GM23338 (cell line): ENCODE measurements at regions not wholly inside any gene's neighbourhood (a gene's known extent, or its start where the extent isn't known, plus 50 kb on each side); places are given as distances from the start of the nearest gene placed in this dataset.

Source experiments
- ATAC-seq: fragments of 200-7000 bp; cut with Tn5 transposase; 3 replicates; pipeline ENCODE4 v1.9.1; 2020
- DNase-seq: peaks from one replicate; pipeline ENCODE4 v3.0.0-alpha.2; 2015; ENCODE audit warnings: low spot score
- H2AFZ ChIP-seq: fragments of 200-600 bp; sonication (generic); 2 replicates; pipeline ENCODE4 v1.8.0; 2016; ENCODE audit warnings: antibody characterized with exemption, mild to moderate bottlenecking, moderate library complexity
- H3F3A ChIP-seq: fragments of 200-600 bp; sonication (generic); replicated peaks from 2 replicates; pipeline ENCODE4 v1.8.0; 2017; ENCODE audit warnings: antibody characterized with exemption, mixed run types, low read depth
- H3K27ac ChIP-seq: fragments of 200-600 bp; sonication (generic); 2 replicates; pipeline ENCODE4 v1.6.1; 2016; ENCODE audit warnings: low read depth
- H3K27me3 ChIP-seq: fragments of 200-600 bp; sonication (generic); 2 replicates; pipeline ENCODE4 v1.8.0; 2016; ENCODE audit warnings: mild to moderate bottlenecking, mixed run types, moderate library complexity; ENCODE audit not compliant: insufficient read depth
- H3K36me3 ChIP-seq: fragments of 200-600 bp; sonication (generic); 2 replicates; pipeline ENCODE4 v1.8.0; 2016; ENCODE audit warnings: mild to moderate bottlenecking; ENCODE audit not compliant: insufficient read depth
- H3K4me1 ChIP-seq: fragments of 200-600 bp; sonication (generic); 2 replicates; pipeline ENCODE4 v1.8.0; 2016; ENCODE audit warnings: mild to moderate bottlenecking, moderate library complexity; ENCODE audit not compliant: insufficient read depth
- H3K4me2 ChIP-seq: fragments of 200-600 bp; sonication (generic); 2 replicates; pipeline ENCODE4 v1.7.1; 2017; ENCODE audit warnings: mixed run types
- H3K4me3 ChIP-seq: fragments of 200-600 bp; sonication (generic); 2 replicates; pipeline ENCODE4 v1.6.1; 2016; ENCODE audit warnings: mixed run types
- H3K79me2 ChIP-seq: fragments of 200-600 bp; sonication (generic); replicated peaks from 2 replicates; pipeline ENCODE4 v1.8.0; 2017; ENCODE audit warnings: mild to moderate bottlenecking; ENCODE audit not compliant: insufficient read depth
- H3K9me2 ChIP-seq: fragments of 200-600 bp; sonication (generic); 2 replicates; pipeline ENCODE4 v1.8.0; 2017; ENCODE audit not compliant: insufficient read depth
- H4K20me1 ChIP-seq: fragments of 200-600 bp; sonication (generic); replicated peaks from 2 replicates; pipeline ENCODE4 v1.8.0; 2017; ENCODE audit warnings: mild to moderate bottlenecking; ENCODE audit not compliant: insufficient read depth
- H3K27ac Mint-ChIP-seq: 2 replicates; pipeline ENCODE4 v1.8.0; 2020; ENCODE audit warnings: inconsistent platforms, mild to moderate bottlenecking, moderate library complexity, mixed read lengths
- H3K27me3 Mint-ChIP-seq: 3 replicates; pipeline ENCODE4 v1.8.0; 2022; ENCODE audit warnings: low read depth, mild to moderate bottlenecking, moderate library complexity, mixed read lengths, inconsistent platforms; ENCODE audit not compliant: insufficient read depth, poor library complexity
- H3K36me3 Mint-ChIP-seq: 3 replicates; pipeline ENCODE4 v1.8.0; 2021; ENCODE audit warnings: low read depth, mild to moderate bottlenecking, inconsistent platforms, moderate library complexity, mixed read lengths
- H3K4me1 Mint-ChIP-seq: 3 replicates; pipeline ENCODE4 v1.8.0; 2020; ENCODE audit warnings: mild to moderate bottlenecking, inconsistent platforms, mixed read lengths
- H3K4me3 Mint-ChIP-seq: 3 replicates; pipeline ENCODE4 v1.8.0; 2021; ENCODE audit warnings: moderate library complexity, mild to moderate bottlenecking, inconsistent platforms, mixed read lengths
- H3K9me3 Mint-ChIP-seq: 3 replicates; pipeline ENCODE4 v1.8.0; 2020; ENCODE audit warnings: moderate library complexity, mild to moderate bottlenecking, inconsistent platforms, mixed read lengths
- CREB1 ChIP-seq: fragments of 250-450 bp; sonication (Bioruptor Pico); IDR thresholded peaks from 2 replicates; pipeline ENCODE4 v1.5.0; 2020; ENCODE audit warnings: low read depth, mild to moderate bottlenecking, moderate library complexity
- REST ChIP-seq: IDR thresholded peaks from one replicate; pipeline ENCODE4 v1.6.1; 2018; ENCODE audit warnings: antibody characterized with exemption; ENCODE audit not compliant: unreplicated experiment
- TF ChIP-seq, protein P1 (sequence below): fragments of 250-450 bp; sonication (Bioruptor Pico); IDR thresholded peaks from 2 replicates; pipeline ENCODE4 v1.5.0; 2020; ENCODE audit warnings: mild to moderate bottlenecking, moderate library complexity

DNA sequence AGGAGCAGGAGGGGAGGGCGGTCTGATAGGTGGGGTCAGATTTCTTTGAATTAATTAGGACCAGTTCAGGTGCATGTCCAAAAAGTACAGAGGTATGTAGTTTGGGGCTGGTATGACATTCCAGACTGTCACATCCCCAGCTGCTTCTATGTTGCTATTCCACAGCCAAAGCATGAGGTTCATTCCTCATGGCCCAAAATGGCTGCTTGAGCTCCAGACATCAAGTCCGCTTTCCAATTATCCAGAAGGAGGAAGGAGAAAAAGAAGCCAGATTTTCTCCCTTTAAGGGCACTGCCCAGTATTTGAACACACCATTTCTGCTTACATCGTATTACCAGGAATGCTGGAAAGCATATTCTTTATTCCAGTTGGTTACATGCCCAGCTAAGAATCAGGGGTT, 58.0 kb upstream of the CD82 start:
- H3K4me3 ChIP-seq: no peak overlapping the region
- H4K20me1 ChIP-seq: no peaks in the 10 kb centered on the region
- H3F3A ChIP-seq: no peaks in the 10 kb centered on the region
- ATAC-seq (no peak), DNase-seq (no peak)
- TF ChIP-seq REST: no peak
- TF ChIP-seq, protein P1, sequence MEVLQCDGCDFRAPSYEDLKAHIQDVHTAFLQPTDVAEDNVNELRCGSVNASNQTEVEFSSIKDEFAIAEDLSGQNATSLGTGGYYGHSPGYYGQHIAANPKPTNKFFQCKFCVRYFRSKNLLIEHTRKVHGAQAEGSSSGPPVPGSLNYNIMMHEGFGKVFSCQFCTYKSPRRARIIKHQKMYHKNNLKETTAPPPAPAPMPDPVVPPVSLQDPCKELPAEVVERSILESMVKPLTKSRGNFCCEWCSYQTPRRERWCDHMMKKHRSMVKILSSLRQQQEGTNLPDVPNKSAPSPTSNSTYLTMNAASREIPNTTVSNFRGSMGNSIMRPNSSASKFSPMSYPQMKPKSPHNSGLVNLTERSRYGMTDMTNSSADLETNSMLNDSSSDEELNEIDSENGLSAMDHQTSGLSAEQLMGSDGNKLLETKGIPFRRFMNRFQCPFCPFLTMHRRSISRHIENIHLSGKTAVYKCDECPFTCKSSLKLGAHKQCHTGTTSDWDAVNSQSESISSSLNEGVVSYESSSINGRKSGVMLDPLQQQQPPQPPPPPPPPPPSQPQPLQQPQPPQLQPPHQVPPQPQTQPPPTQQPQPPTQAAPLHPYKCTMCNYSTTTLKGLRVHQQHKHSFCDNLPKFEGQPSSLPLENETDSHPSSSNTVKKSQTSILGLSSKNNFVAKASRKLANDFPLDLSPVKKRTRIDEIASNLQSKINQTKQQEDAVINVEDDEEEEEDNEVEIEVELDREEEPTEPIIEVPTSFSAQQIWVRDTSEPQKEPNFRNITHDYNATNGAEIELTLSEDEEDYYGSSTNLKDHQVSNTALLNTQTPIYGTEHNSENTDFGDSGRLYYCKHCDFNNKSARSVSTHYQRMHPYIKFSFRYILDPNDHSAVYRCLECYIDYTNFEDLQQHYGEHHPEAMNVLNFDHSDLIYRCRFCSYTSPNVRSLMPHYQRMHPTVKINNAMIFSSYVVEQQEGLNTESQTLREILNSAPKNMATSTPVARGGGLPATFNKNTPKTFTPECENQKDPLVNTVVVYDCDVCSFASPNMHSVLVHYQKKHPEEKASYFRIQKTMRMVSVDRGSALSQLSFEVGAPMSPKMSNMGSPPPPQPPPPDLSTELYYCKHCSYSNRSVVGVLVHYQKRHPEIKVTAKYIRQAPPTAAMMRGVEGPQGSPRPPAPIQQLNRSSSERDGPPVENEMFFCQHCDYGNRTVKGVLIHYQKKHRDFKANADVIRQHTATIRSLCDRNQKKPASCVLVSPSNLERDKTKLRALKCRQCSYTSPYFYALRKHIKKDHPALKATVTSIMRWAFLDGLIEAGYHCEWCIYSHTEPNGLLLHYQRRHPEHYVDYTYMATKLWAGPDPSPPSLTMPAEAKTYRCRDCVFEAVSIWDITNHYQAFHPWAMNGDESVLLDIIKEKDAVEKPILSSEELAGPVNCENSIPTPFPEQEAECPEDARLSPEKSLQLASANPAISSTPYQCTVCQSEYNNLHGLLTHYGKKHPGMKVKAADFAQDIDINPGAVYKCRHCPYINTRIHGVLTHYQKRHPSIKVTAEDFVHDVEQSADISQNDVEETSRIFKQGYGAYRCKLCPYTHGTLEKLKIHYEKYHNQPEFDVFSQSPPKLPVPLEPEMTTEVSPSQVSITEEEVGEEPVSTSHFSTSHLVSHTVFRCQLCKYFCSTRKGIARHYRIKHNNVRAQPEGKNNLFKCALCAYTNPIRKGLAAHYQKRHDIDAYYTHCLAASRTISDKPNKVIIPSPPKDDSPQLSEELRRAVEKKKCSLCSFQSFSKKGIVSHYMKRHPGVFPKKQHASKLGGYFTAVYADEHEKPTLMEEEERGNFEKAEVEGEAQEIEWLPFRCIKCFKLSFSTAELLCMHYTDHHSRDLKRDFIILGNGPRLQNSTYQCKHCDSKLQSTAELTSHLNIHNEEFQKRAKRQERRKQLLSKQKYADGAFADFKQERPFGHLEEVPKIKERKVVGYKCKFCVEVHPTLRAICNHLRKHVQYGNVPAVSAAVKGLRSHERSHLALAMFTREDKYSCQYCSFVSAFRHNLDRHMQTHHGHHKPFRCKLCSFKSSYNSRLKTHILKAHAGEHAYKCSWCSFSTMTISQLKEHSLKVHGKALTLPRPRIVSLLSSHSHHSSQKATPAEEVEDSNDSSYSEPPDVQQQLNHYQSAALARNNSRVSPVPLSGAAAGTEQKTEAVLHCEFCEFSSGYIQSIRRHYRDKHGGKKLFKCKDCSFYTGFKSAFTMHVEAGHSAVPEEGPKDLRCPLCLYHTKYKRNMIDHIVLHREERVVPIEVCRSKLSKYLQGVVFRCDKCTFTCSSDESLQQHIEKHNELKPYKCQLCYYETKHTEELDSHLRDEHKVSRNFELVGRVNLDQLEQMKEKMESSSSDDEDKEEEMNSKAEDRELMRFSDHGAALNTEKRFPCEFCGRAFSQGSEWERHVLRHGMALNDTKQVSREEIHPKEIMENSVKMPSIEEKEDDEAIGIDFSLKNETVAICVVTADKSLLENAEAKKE (CRISPR knock-in tag): no peak
- TF ChIP-seq CREB1 (CRISPR knock-in tag): no peak
- Mint-ChIP-seq H3K27me3 (peaks cover 10% of the 10 kb centered on the region), H3K36me3 (no peaks in the 10 kb centered on the region), H3K4me3 (no peak overlapping the region), H3K4me1 (no peaks in the 10 kb centered on the region), H3K27ac (no peak overlapping the region), H3K9me3 (peaks cover 3% of the 10 kb centered on the region; the same call in 2 of the 3 replicates)
- no peaks in the 10 kb centered on the region for H3K27me3 ChIP-seq
- H3K4me2 ChIP-seq: no peak overlapping the region
- H3K4me1 ChIP-seq: no peaks in the 10 kb centered on the region
- no peaks in the 10 kb centered on the region for H3K9me2 ChIP-seq
- no peak overlapping the region for H2AFZ ChIP-seq
- no peak overlapping the region for H3K27ac ChIP-seq
- H3K79me2 ChIP-seq: no peaks in the 10 kb centered on the region
- no peaks in the 10 kb centered on the region for H3K36me3 ChIP-seq
